Neural progenitor cell (in vitro differentiated cells): ENCODE measurements at regions not wholly inside any gene's neighbourhood (a gene's known extent, or its start where the extent isn't known, plus 50 kb on each side); places are given as distances from the start of the nearest gene placed in this dataset.

Experiments
- DNase-seq: peaks from one replicate; pipeline ENCODE4 v3.0.0-alpha.2; 2016; ENCODE audit warnings: low spot score
- H2AFZ ChIP-seq: fragments of 200-600 bp; sonication (generic); replicated peaks from 2 replicates; pipeline ENCODE4 v1.6.1; 2016; ENCODE audit warnings: antibody characterized with exemption
- H3F3A ChIP-seq: fragments of 200-600 bp; sonication (generic); 2 replicates; pipeline ENCODE4 v1.6.1; 2016; ENCODE audit warnings: antibody characterized with exemption, low read depth
- H3K27ac ChIP-seq: fragments of 200-600 bp; sonication (generic); 2 replicates; pipeline ENCODE4 v1.5.1; 2016; ENCODE audit warnings: mild to moderate bottlenecking
- H3K27me3 ChIP-seq: fragments of 200-600 bp; sonication (generic); 2 replicates; pipeline ENCODE4 v1.6.1; 2016; ENCODE audit warnings: mild to moderate bottlenecking, moderate library complexity
- H3K36me3 ChIP-seq: fragments of 200-600 bp; sonication (generic); 2 replicates; pipeline ENCODE4 v1.5.1; 2016
- H3K4me1 ChIP-seq: fragments of 200-600 bp; sonication (generic); 2 replicates; pipeline ENCODE4 v1.6.1; 2016; ENCODE audit warnings: mixed run types
- H3K4me2 ChIP-seq: fragments of 200-600 bp; sonication (generic); 2 replicates; pipeline ENCODE4 v1.6.1; 2016
- H3K4me3 ChIP-seq: fragments of 200-600 bp; sonication (generic); 2 replicates; pipeline ENCODE4 v1.5.1; 2016
- H3K79me2 ChIP-seq: fragments of 200-600 bp; sonication (generic); 2 replicates; pipeline ENCODE4 v1.6.1; 2016; ENCODE audit warnings: low read depth
- H3K9ac ChIP-seq: fragments of 200-600 bp; sonication (generic); 2 replicates; pipeline ENCODE4 v1.6.1; 2016
- H3K9me3 ChIP-seq: fragments of 200-600 bp; sonication (generic); 2 replicates; pipeline ENCODE4 v1.5.1; 2016; ENCODE audit warnings: low read depth
- H4K20me1 ChIP-seq: fragments of 200-600 bp; sonication (generic); 2 replicates; pipeline ENCODE4 v1.6.1; 2016; ENCODE audit warnings: low read depth
- H3K27ac Mint-ChIP-seq: 3 replicates; pipeline ENCODE4 v1.8.0; 2021; ENCODE audit warnings: mixed read lengths
- H3K27me3 Mint-ChIP-seq: 2 replicates; pipeline ENCODE4 v1.8.0; 2022; ENCODE audit warnings: low read depth, mild to moderate bottlenecking, inconsistent platforms, moderate library complexity, mixed read lengths; ENCODE audit not compliant: insufficient read depth
- H3K36me3 Mint-ChIP-seq: 3 replicates; pipeline ENCODE4 v1.8.0; 2021; ENCODE audit warnings: mixed read lengths
- H3K4me1 Mint-ChIP-seq: 3 replicates; pipeline ENCODE4 v1.8.0; 2021; ENCODE audit warnings: mixed read lengths
- H3K4me3 Mint-ChIP-seq: 3 replicates; pipeline ENCODE4 v1.8.0; 2021; ENCODE audit warnings: mild to moderate bottlenecking, moderate library complexity, mixed read lengths
- H3K9me3 Mint-ChIP-seq: 3 replicates; pipeline ENCODE4 v1.8.0; 2020; ENCODE audit warnings: mixed read lengths
- EZH2 ChIP-seq: fragments of 200-600 bp; sonication (generic); IDR thresholded peaks from 2 replicates; pipeline ENCODE4 v1.6.1; 2017; ENCODE audit warnings: antibody characterized with exemption, mild to moderate bottlenecking, moderate library complexity
- EZH2phosphoT487 ChIP-seq: fragments of 200-600 bp; sonication (generic); IDR thresholded peaks from 2 replicates; pipeline ENCODE4 v1.6.1; 2017; ENCODE audit warnings: antibody characterized with exemption
- TF ChIP-seq, protein P1 (sequence below): fragments of 200-600 bp; sonication (generic); IDR thresholded peaks from 2 replicates; pipeline ENCODE4 v1.5.1; 2017; ENCODE audit warnings: antibody characterized with exemption, mild to moderate bottlenecking

DNA sequence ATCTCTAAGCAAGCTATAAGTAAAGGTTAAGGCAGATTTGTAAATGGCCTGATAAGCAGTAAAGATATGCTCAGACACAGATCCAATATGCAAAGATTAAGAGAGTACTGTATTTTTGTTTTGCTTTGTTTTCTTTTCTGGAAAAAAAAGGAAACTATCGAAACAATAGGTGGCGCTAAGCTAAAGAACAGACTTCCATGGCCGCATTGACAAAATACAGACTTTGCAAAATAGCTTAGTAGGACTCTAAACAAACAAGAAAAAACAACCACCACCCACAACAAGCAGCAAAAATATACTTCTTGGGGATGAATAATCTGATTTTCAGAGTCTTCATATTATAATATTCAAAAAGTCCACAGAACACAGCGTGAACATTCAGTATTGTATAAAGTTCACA lies 758.4 kb upstream of the ROBO1 start:
- Histone ChIP-seq H3K4me3 (no peak overlapping the region), H3K4me2 (no peak overlapping the region), H3K79me2 (no peaks in the 10 kb centered on the region), H3K4me1 (no peaks in the 10 kb centered on the region), H4K20me1 (no peaks in the 10 kb centered on the region), H3K9ac (no peak overlapping the region), H2AFZ (peak overlapping the region; percentile 92), H3F3A (no peaks in the 10 kb centered on the region), H3K36me3 (no peaks in the 10 kb centered on the region), H3K27ac (no peak overlapping the region), H3K27me3 (no peaks in the 10 kb centered on the region), H3K9me3 (no peaks in the 10 kb centered on the region)
- TF ChIP-seq EZH2phosphoT487 = no peak
- TF ChIP-seq, protein P1, sequence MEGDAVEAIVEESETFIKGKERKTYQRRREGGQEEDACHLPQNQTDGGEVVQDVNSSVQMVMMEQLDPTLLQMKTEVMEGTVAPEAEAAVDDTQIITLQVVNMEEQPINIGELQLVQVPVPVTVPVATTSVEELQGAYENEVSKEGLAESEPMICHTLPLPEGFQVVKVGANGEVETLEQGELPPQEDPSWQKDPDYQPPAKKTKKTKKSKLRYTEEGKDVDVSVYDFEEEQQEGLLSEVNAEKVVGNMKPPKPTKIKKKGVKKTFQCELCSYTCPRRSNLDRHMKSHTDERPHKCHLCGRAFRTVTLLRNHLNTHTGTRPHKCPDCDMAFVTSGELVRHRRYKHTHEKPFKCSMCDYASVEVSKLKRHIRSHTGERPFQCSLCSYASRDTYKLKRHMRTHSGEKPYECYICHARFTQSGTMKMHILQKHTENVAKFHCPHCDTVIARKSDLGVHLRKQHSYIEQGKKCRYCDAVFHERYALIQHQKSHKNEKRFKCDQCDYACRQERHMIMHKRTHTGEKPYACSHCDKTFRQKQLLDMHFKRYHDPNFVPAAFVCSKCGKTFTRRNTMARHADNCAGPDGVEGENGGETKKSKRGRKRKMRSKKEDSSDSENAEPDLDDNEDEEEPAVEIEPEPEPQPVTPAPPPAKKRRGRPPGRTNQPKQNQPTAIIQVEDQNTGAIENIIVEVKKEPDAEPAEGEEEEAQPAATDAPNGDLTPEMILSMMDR = peak; percentile 58
- Mint-ChIP-seq H3K4me1 (no peaks in the 10 kb centered on the region), H3K27me3 (no peaks in the 10 kb centered on the region), H3K36me3 (no peaks in the 10 kb centered on the region), H3K27ac (no peak overlapping the region), H3K4me3 (no peak overlapping the region), H3K9me3 (no peaks in the 10 kb centered on the region)
- peak; percentile 22 for DNase-seq

DNA sequence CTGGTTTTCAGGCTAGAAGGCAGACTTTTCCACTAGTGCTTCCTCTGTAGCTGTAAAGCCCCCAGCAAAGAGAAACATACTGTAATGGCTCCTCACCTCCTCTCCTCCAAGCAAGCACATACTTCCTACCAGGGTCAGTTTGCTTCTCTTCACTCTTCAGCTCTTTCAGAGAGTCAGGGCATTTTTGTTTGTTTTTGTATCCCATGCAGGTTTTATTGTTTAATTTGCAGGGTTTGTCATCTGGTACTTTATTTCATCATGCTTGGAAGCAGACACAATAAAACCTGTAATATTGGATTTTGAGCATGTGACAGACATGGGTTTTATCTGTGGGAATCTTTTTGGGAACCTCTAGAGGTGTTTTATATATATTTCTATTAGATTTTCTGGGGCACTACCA lies 753.3 kb upstream of the ROBO1 start:
- no peaks in the 10 kb centered on the region for H3K9me3 Mint-ChIP-seq
- H3K4me3 Mint-ChIP-seq = no peak overlapping the region
- H3K4me3 ChIP-seq = no peak overlapping the region
- H3K4me1 Mint-ChIP-seq = no peaks in the 10 kb centered on the region
- no peak for DNase-seq
- no peak overlapping the region for H2AFZ ChIP-seq
- no peaks in the 10 kb centered on the region for H3K36me3 ChIP-seq
- no peak overlapping the region for H3K27ac Mint-ChIP-seq
- no peak for TF ChIP-seq EZH2
- TF ChIP-seq EZH2phosphoT487 = no peak
- H3K27ac ChIP-seq = no peak overlapping the region
- no peaks in the 10 kb centered on the region for H3K4me1 ChIP-seq
- H3K36me3 Mint-ChIP-seq = no peaks in the 10 kb centered on the region
- no peaks in the 10 kb centered on the region for H3K79me2 ChIP-seq
- H3K27me3 Mint-ChIP-seq = no peaks in the 10 kb centered on the region
- H3K27me3 ChIP-seq = no peaks in the 10 kb centered on the region
- H3K9ac ChIP-seq = no peak overlapping the region
- no peaks in the 10 kb centered on the region for H3K9me3 ChIP-seq
- no peaks in the 10 kb centered on the region for H3F3A ChIP-seq
- H3K4me2 ChIP-seq = no peak overlapping the region
- H4K20me1 ChIP-seq = no peaks in the 10 kb centered on the region

DNA sequence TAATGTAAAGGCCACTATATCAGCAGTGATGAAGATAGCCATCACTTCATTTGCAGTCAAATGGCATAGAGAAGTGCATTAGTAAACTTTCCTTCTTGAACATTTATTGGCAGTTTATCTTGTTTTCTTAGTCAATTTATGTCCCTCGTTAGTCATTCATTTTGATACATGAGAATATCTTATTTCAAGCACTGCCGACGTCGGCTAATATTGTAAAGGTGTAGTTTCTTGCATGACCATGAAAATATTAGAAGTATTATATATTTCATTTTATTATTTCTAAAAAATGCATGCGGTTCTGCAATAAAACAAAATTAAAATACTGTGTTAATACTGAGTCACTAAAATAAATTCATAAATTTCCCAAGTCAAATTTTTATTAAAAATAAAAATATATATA lies 751.6 kb upstream of the ROBO1 start:
- H3F3A ChIP-seq = no peaks in the 10 kb centered on the region
- no peaks in the 10 kb centered on the region for H3K36me3 Mint-ChIP-seq
- no peaks in the 10 kb centered on the region for H3K4me1 ChIP-seq
- H3K4me2 ChIP-seq = no peak overlapping the region
- H3K27ac Mint-ChIP-seq = no peak overlapping the region
- no peak overlapping the region for H3K9ac ChIP-seq
- no peak overlapping the region for H3K4me3 Mint-ChIP-seq
- no peak overlapping the region for H3K4me3 ChIP-seq
- H3K27me3 Mint-ChIP-seq = no peaks in the 10 kb centered on the region
- H3K36me3 ChIP-seq = no peaks in the 10 kb centered on the region
- H3K27me3 ChIP-seq = no peaks in the 10 kb centered on the region
- H3K9me3 ChIP-seq = no peaks in the 10 kb centered on the region
- H3K9me3 Mint-ChIP-seq = no peaks in the 10 kb centered on the region
- TF ChIP-seq EZH2phosphoT487 = no peak
- TF ChIP-seq EZH2 = no peak
- TF ChIP-seq, protein P1 = no peak
- H2AFZ ChIP-seq = no peak overlapping the region
- no peaks in the 10 kb centered on the region for H4K20me1 ChIP-seq
- no peaks in the 10 kb centered on the region for H3K4me1 Mint-ChIP-seq
- no peak for DNase-seq
- H3K27ac ChIP-seq = no peak overlapping the region
- H3K79me2 ChIP-seq = no peaks in the 10 kb centered on the region

DNA sequence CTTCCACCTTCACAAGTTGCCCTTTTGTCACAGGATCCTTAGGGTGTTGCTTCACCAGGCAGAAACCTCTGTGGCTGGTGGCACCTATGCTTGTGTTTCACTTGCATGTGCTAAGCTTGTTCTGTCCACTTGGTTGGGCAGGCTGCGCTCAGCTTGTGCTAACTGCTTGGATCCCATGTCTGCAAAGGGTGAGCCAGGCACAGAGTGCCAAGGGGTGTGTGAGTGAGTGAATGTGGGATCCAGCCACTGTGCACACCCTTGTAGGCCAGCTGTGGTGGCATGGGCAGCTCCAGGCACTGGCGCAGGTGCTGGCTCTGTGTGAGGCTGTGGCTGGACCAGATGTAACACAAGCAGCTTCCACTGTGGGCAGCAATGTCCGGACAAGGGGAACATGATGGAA lies 728.7 kb upstream of the ROBO1 start:
- Histone ChIP-seq H3K27ac (no peak overlapping the region), H3F3A (no peaks in the 10 kb centered on the region), H3K9ac (no peak overlapping the region), H3K36me3 (no peaks in the 10 kb centered on the region), H3K4me1 (no peaks in the 10 kb centered on the region), H2AFZ (no peak overlapping the region), H4K20me1 (no peaks in the 10 kb centered on the region), H3K4me2 (no peak overlapping the region), H3K9me3 (no peaks in the 10 kb centered on the region), H3K27me3 (no peaks in the 10 kb centered on the region), H3K4me3 (no peak overlapping the region), H3K79me2 (no peaks in the 10 kb centered on the region)
- no peaks in the 10 kb centered on the region for H3K4me1 Mint-ChIP-seq
- H3K27ac Mint-ChIP-seq = no peak overlapping the region
- no peak overlapping the region for H3K4me3 Mint-ChIP-seq
- TF ChIP-seq EZH2 (no peak), EZH2phosphoT487 (no peak)
- TF ChIP-seq, protein P1 = no peak
- no peaks in the 10 kb centered on the region for H3K36me3 Mint-ChIP-seq
- no peak for DNase-seq
- H3K9me3 Mint-ChIP-seq = no peaks in the 10 kb centered on the region
- no peaks in the 10 kb centered on the region for H3K27me3 Mint-ChIP-seq
